H9 (cell line): ENCODE measurements at regions not wholly inside any gene's neighbourhood (a gene's known extent, or its start where the extent isn't known, plus 50 kb on each side); places are given as distances from the start of the nearest gene placed in this dataset.

Experiments used
- DNase-seq: peaks from one replicate; pipeline ENCODE4 v3.0.0-alpha.2; 2017
- H2AFZ ChIP-seq: one replicate; pipeline ENCODE4 v1.6.1; 2013; ENCODE audit warnings: mild to moderate bottlenecking, low read length, control low read depth, moderate library complexity
- H2AK5ac ChIP-seq: 2 replicates; pipeline ENCODE4 v1.6.1; 2013; ENCODE audit warnings: low read length, control low read depth, mixed read lengths; ENCODE audit not compliant: insufficient read length
- H2BK120ac ChIP-seq: one replicate; pipeline ENCODE4 v1.6.1; 2013; ENCODE audit warnings: low read depth, mild to moderate bottlenecking, low read length, control low read depth, inconsistent platforms; ENCODE audit not compliant: poor library complexity, severe bottlenecking
- H2BK12ac ChIP-seq: 2 replicates; pipeline ENCODE4 v1.6.1; 2013; ENCODE audit warnings: low read length, control low read depth, mixed read lengths, low read depth; ENCODE audit not compliant: insufficient read length
- H2BK15ac ChIP-seq: 2 replicates; pipeline ENCODE4 v1.6.1; 2013; ENCODE audit warnings: low read depth, low read length, control low read depth
- H2BK20ac ChIP-seq: one replicate; pipeline ENCODE4 v1.6.1; 2013; ENCODE audit warnings: low read depth, mild to moderate bottlenecking, low read length, control low read depth, inconsistent platforms; ENCODE audit not compliant: poor library complexity, severe bottlenecking
- H2BK5ac ChIP-seq: 2 replicates; pipeline ENCODE4 v1.6.1; 2013; ENCODE audit warnings: low read length, control low read depth, mixed read lengths; ENCODE audit not compliant: insufficient read length
- H3K14ac ChIP-seq: 2 replicates; pipeline ENCODE4 v1.6.1; 2013; ENCODE audit warnings: low read length, control low read depth; ENCODE audit not compliant: insufficient read depth
- H3K18ac ChIP-seq: 2 replicates; pipeline ENCODE4 v1.6.1; 2013; ENCODE audit warnings: low read depth, mild to moderate bottlenecking, mixed read lengths, low read length, control low read depth; ENCODE audit not compliant: insufficient read length
- H3K23ac ChIP-seq: 2 replicates; pipeline ENCODE4 v1.6.1; 2013; ENCODE audit warnings: low read length, control low read depth, mixed read lengths, low read depth; ENCODE audit not compliant: insufficient read length
- H3K23me2 ChIP-seq: 2 replicates; pipeline ENCODE4 v1.6.1; 2013; ENCODE audit warnings: low read depth, mild to moderate bottlenecking, mixed read lengths, low read length, control low read depth; ENCODE audit not compliant: insufficient read length, poor library complexity, severe bottlenecking
- H3K27ac ChIP-seq: 2 replicates; pipeline ENCODE4 v1.5.1; 2013; ENCODE audit warnings: low read length, control low read depth, mixed read lengths, low read depth; ENCODE audit not compliant: insufficient read length
- H3K27me3 ChIP-seq: 2 replicates; pipeline ENCODE4 v1.6.1; 2013; ENCODE audit warnings: low read length, control low read depth, inconsistent platforms; ENCODE audit not compliant: insufficient read depth
- H3K4ac ChIP-seq: 2 replicates; pipeline ENCODE4 v1.6.1; 2013; ENCODE audit warnings: low read depth, mild to moderate bottlenecking, control low read depth, inconsistent platforms, low read length, moderate library complexity
- H3K4me1 ChIP-seq: 2 replicates; pipeline ENCODE4 v1.6.1; 2013; ENCODE audit warnings: low read length, control low read depth, inconsistent platforms; ENCODE audit not compliant: insufficient read depth
- H3K4me2 ChIP-seq: 2 replicates; pipeline ENCODE4 v1.6.1; 2013; ENCODE audit warnings: low read length, control low read depth, mixed read lengths; ENCODE audit not compliant: insufficient read length, insufficient read depth
- H3K56ac ChIP-seq: 2 replicates; pipeline ENCODE4 v1.6.1; 2013; ENCODE audit warnings: low read depth, mild to moderate bottlenecking, mixed read lengths, low read length, control low read depth; ENCODE audit not compliant: insufficient read length
- H3K79me1 ChIP-seq: 2 replicates; pipeline ENCODE4 v1.6.1; 2013; ENCODE audit warnings: low read depth, mild to moderate bottlenecking, moderate library complexity, low read length, control low read depth, inconsistent platforms; ENCODE audit not compliant: insufficient read depth, poor library complexity, severe bottlenecking
- H3K79me2 ChIP-seq: 2 replicates; pipeline ENCODE4 v1.6.1; 2013; ENCODE audit warnings: low read length, control low read depth, inconsistent platforms; ENCODE audit not compliant: insufficient read depth
- H3K9ac ChIP-seq: 2 replicates; pipeline ENCODE4 v1.6.1; 2013; ENCODE audit warnings: low read length, control low read depth, mixed read lengths; ENCODE audit not compliant: insufficient read length; ENCODE audit errors: extremely low read depth
- H3K9me3 ChIP-seq: one replicate; pipeline ENCODE4 v1.6.1; 2013; ENCODE audit warnings: low read depth, low read length, inconsistent platforms; ENCODE audit not compliant: control insufficient read depth
- H3T11ph ChIP-seq: one replicate; pipeline ENCODE4 v1.6.1; 2013; ENCODE audit warnings: mild to moderate bottlenecking, low read length, control low read depth, inconsistent platforms
- H4K20me1 ChIP-seq: one replicate; pipeline ENCODE4 v1.6.1; 2013; ENCODE audit not compliant: control insufficient read depth, insufficient read length, insufficient read depth
- H4K5ac ChIP-seq: 2 replicates; pipeline ENCODE4 v1.6.1; 2013; ENCODE audit warnings: low read depth, mild to moderate bottlenecking, mixed read lengths, low read length, control low read depth; ENCODE audit not compliant: insufficient read length
- H4K8ac ChIP-seq: replicated peaks from 2 replicates; pipeline ENCODE4 v1.6.1; 2013; ENCODE audit warnings: low read length, control low read depth, mixed read lengths, low read depth; ENCODE audit not compliant: insufficient read length
- H4K91ac ChIP-seq: 2 replicates; pipeline ENCODE4 v1.6.1; 2013; ENCODE audit warnings: low read depth, mild to moderate bottlenecking, moderate library complexity, mixed read lengths, low read length, control low read depth; ENCODE audit not compliant: insufficient read length
- H3K27ac Mint-ChIP-seq, 3 experiments: 2 replicates in 2 of 3; 3 replicates in 1 of 3; pipeline ENCODE4 v1.8.0; 2020 to 2021; ENCODE audit warnings: mixed read lengths in 3 of 3, mild to moderate bottlenecking in 1 of 3, moderate library complexity in 1 of 3
- H3K27me3 Mint-ChIP-seq: 2 replicates; pipeline ENCODE4 v1.8.0; 2021; ENCODE audit warnings: low read depth, mild to moderate bottlenecking, moderate library complexity, mixed read lengths
- H3K36me3 Mint-ChIP-seq, 3 experiments: 2 replicates in 2 of 3; 3 replicates in 1 of 3; pipeline ENCODE4 v1.8.0; 2020 to 2021; ENCODE audit warnings: low read depth in 3 of 3, mixed read lengths in 3 of 3; ENCODE audit not compliant: insufficient read depth in 1 of 3
- H3K4me1 Mint-ChIP-seq, 2 experiments: 2 replicates each; pipeline ENCODE4 v1.8.0; 2020; ENCODE audit warnings: mixed read lengths in 2 of 2
- H3K4me3 Mint-ChIP-seq, 2 experiments: 2 replicates in 1 of 2; 3 replicates in 1 of 2; pipeline ENCODE4 v1.8.0; 2020 to 2021; ENCODE audit warnings: mild to moderate bottlenecking in 2 of 2, mixed read lengths in 2 of 2, moderate library complexity in 1 of 2
- H3K9me3 Mint-ChIP-seq, 2 experiments: 2 replicates in 1 of 2; 3 replicates in 1 of 2; pipeline ENCODE4 v1.8.0; 2020; ENCODE audit warnings: mild to moderate bottlenecking in 2 of 2, mixed read lengths in 2 of 2, moderate library complexity in 1 of 2
- WGBS: extraction: QIAGEN DNeasy Blood & Tissue Kit; methylation state at CpG from one replicate; pipeline ENCODE4 v1.1.7; 2013; ENCODE audit warnings: missing lambda C conversion rate, low lambda C conversion rate, mixed read lengths; ENCODE audit not compliant: insufficient read length; ENCODE audit errors: extremely low coverage; 5-methylcytosine and 5-hydroxymethylcytosine counted together
- TF ChIP-seq, protein P1 (sequence below): fragments of 200-600 bp; sonication (generic); conservative IDR thresholded peaks from 3 replicates; pipeline ENCODE4 v1.8.0; 2021; ENCODE audit warnings: antibody characterized with exemption, mild to moderate bottlenecking

DNA sequence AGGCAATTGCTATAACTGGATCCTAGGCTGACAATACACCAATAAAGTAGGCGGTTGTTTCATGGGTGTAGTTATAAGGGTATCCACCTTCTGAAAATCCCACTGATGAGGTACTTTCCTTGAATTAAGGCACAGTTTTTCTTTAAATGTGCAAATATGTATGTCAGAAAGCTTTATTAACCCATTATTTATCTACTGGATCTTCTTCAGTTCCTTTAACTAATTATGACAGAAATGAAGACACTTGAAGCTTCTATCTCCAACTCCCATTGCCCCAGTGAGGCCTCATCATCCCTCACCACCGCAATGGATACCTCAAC, 159.6 kb upstream of the KLF3 start:
- H3K27me3 Mint-ChIP-seq = peaks cover 2% of the 10 kb centered on the region
- no peak for DNase-seq
- Histone ChIP-seq H2BK20ac (no peak overlapping the region), H3K56ac (no peak overlapping the region), H3K79me1 (no peaks in the 10 kb centered on the region), H4K91ac (no peak overlapping the region), H4K5ac (no peak overlapping the region), H2BK15ac (no peak overlapping the region), H3K9ac (no peak overlapping the region), H3K27ac (no peak overlapping the region), H3K23ac (no peak overlapping the region), H3K4ac (no peak overlapping the region), H2BK12ac (no peak overlapping the region), H2AK5ac (no peak overlapping the region), H3K27me3 (no peaks in the 10 kb centered on the region), H3K4me1 (no peaks in the 10 kb centered on the region), H3K9me3 (no peaks in the 10 kb centered on the region), H2AFZ (no peak overlapping the region), H3K18ac (no peak overlapping the region), H3K4me2 (no peak overlapping the region), H2BK120ac (no peak overlapping the region), H3K23me2 (no peaks in the 10 kb centered on the region), H4K20me1 (no peaks in the 10 kb centered on the region), H4K8ac (no peak overlapping the region), H3T11ph (no peak overlapping the region), H3K14ac (no peak overlapping the region), H3K79me2 (no peaks in the 10 kb centered on the region), H2BK5ac (no peak overlapping the region)
- no peak overlapping the region for H3K4me3 Mint-ChIP-seq
- TF ChIP-seq, protein P1, sequence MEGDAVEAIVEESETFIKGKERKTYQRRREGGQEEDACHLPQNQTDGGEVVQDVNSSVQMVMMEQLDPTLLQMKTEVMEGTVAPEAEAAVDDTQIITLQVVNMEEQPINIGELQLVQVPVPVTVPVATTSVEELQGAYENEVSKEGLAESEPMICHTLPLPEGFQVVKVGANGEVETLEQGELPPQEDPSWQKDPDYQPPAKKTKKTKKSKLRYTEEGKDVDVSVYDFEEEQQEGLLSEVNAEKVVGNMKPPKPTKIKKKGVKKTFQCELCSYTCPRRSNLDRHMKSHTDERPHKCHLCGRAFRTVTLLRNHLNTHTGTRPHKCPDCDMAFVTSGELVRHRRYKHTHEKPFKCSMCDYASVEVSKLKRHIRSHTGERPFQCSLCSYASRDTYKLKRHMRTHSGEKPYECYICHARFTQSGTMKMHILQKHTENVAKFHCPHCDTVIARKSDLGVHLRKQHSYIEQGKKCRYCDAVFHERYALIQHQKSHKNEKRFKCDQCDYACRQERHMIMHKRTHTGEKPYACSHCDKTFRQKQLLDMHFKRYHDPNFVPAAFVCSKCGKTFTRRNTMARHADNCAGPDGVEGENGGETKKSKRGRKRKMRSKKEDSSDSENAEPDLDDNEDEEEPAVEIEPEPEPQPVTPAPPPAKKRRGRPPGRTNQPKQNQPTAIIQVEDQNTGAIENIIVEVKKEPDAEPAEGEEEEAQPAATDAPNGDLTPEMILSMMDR = no peak
- WGBS = no CpG with 5 or more reads among the region's 2 CpGs
- H3K4me1 Mint-ChIP-seq = no peaks in the 10 kb centered on the region
- H3K27ac Mint-ChIP-seq = no peak overlapping the region
- H3K9me3 Mint-ChIP-seq = no peaks in the 10 kb centered on the region
- H3K36me3 Mint-ChIP-seq = peaks cover 0 to 1% (median 0%) of the 10 kb centered on the region in 3 experiments; a peak in 1 of 7 replicates
